ENCODE measurements at regions not wholly inside any gene's neighbourhood (a gene's known extent, or its start where the extent isn't known, plus 50 kb on each side); places are given as distances from the start of the nearest gene placed in this dataset.
"Not testable (repeated sequence)": the region's sequence is repeated elsewhere in the genome, so short reads cannot be mapped to it uniquely, and the experiment has no call there.

DNA sequence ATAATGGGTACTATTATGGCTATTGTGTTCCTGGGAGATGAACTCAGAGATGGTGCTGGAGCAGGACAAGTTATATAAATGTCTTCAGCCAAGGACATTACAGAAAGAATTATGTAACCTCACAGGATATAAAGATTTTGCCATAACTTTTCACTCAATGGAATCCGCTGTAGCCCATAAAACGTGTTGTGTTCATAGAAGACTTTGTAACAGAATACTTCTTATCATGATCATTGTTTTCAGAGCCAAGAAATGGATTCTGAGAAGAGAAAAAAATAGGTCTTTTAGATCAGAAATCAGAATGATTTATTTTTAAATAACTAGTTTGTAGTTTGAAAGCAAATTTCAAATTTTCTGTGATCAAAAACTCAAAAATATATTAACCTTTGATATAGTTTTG is 441.0 kb upstream of the TENM3 start:
- H3K27me3 ChIP-seq (ENCODE audit: insufficient read depth, low read depth): no peaks in the 10 kb centered on the region
- no peak for TF ChIP-seq CTCF (conservative IDR thresholded peaks at IDR 0.05; ENCODE audit: low read depth, low read length)
- no peak overlapping the region for H3K4me3 ChIP-seq (IDR thresholded peaks at IDR 0.05; ENCODE audit: insufficient read depth, low read depth, low read length)
- no peak overlapping the region for H3K27ac ChIP-seq
- no peaks in the 10 kb centered on the region for H4K20me1 ChIP-seq (ENCODE audit: insufficient read depth)
- no peak overlapping the region for H3K4me2 ChIP-seq
- H3K9ac ChIP-seq: no peak overlapping the region
- H3K79me2 ChIP-seq (ENCODE audit: insufficient read depth, low read depth): no peaks in the 10 kb centered on the region
- H3K36me3 ChIP-seq (ENCODE audit: insufficient read depth): no peaks in the 10 kb centered on the region
- H3K4me1 ChIP-seq (ENCODE audit: low read depth, poor library complexity, severe bottlenecking): no peaks in the 10 kb centered on the region
- no peak overlapping the region for H2AFZ ChIP-seq (ENCODE audit: low read depth)

DNA sequence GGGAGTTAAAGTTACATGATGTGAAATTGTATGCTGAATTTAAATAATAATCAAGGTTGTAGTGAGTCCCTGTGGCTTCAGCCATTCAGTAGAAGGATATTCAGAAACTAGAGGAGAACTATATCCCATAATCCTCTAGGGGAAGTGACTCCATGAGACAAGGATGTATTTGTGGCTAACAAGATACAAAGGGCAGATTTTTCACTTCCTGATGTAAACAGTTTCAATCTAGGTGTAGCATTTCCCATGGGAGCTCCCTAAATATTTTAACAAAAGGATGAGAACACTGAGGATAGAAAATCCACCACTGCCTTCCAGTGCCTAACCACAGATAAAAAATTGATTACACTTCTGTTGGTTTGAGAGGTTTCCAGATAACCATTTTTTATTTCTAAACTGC is 435.4 kb upstream of the TENM3 start:
- TF ChIP-seq CTCF (conservative IDR thresholded peaks at IDR 0.05; ENCODE audit: low read depth, low read length): no peak

DNA sequence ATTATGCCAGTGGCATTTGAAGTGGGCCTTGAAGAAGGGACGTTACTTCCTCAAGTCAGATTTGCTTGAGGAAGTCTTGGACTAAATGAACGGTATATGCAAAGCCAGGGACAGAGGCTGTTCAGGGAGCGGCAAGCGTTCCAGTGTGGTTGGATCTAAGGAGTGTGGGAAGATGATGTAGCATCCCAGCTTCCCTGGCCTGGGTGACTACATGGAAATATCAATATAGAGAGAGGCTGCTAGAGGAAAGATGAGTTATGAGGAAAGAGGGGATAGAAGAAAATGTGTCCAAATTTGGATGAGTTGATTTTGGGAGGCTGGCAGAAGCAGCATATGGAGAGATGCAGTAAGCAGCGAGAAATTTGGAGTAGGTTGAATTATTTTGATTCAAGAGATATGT is 432.5 kb upstream of the TENM3 start:
- no peak for TF ChIP-seq CTCF (conservative IDR thresholded peaks at IDR 0.05; ENCODE audit: low read depth, low read length)
- H3K36me3 ChIP-seq (ENCODE audit: insufficient read depth): no peaks in the 10 kb centered on the region
- H3K4me3 ChIP-seq (IDR thresholded peaks at IDR 0.05; ENCODE audit: insufficient read depth, low read depth, low read length): no peak overlapping the region
- no peaks in the 10 kb centered on the region for H4K20me1 ChIP-seq (ENCODE audit: insufficient read depth)
- H2AFZ ChIP-seq (ENCODE audit: low read depth): no peak overlapping the region
- H3K9ac ChIP-seq: no peak overlapping the region
- no peaks in the 10 kb centered on the region for H3K79me2 ChIP-seq (ENCODE audit: insufficient read depth, low read depth)
- no peaks in the 10 kb centered on the region for H3K27me3 ChIP-seq (ENCODE audit: insufficient read depth, low read depth)
- no peaks in the 10 kb centered on the region for H3K4me1 ChIP-seq (ENCODE audit: low read depth, poor library complexity, severe bottlenecking)
- H3K4me2 ChIP-seq: no peak overlapping the region
- no peak overlapping the region for H3K27ac ChIP-seq

More for the DNA sequence above, 435.4 kb upstream of the TENM3 start:
- Histone ChIP-seq H3K27ac (no peak overlapping the region), H3K79me2 (ENCODE audit: insufficient read depth, low read depth) (no peaks in the 10 kb centered on the region), H2AFZ (ENCODE audit: low read depth) (no peak overlapping the region), H4K20me1 (ENCODE audit: insufficient read depth) (no peaks in the 10 kb centered on the region), H3K4me1 (ENCODE audit: low read depth, poor library complexity, severe bottlenecking) (no peaks in the 10 kb centered on the region), H3K36me3 (ENCODE audit: insufficient read depth) (no peaks in the 10 kb centered on the region), H3K4me3 (IDR thresholded peaks at IDR 0.05; ENCODE audit: insufficient read depth, low read depth, low read length) (no peak overlapping the region), H3K27me3 (ENCODE audit: insufficient read depth, low read depth) (no peaks in the 10 kb centered on the region), H3K9ac (no peak overlapping the region), H3K4me2 (no peak overlapping the region)

- H3K4me1 ChIP-seq (ENCODE audit: low read depth, poor library complexity, severe bottlenecking); H3K4me2 ChIP-seq; H2AFZ ChIP-seq (ENCODE audit: low read depth); H3K9ac ChIP-seq; H3K4me3 ChIP-seq (IDR thresholded peaks at IDR 0.05; ENCODE audit: insufficient read depth, low read depth, low read length); H3K27me3 ChIP-seq (ENCODE audit: insufficient read depth, low read depth); H4K20me1 ChIP-seq (ENCODE audit: insufficient read depth); H3K27ac ChIP-seq; H3K79me2 ChIP-seq (ENCODE audit: insufficient read depth, low read depth); H3K36me3 ChIP-seq (ENCODE audit: insufficient read depth): not testable (repeated sequence)
Observed at GRCh38 chr4:181811550-181811949, 431.7 kb upstream of the TENM3 start.

- Histone ChIP-seq H2AFZ (ENCODE audit: low read depth) (no peak overlapping the region), H4K20me1 (ENCODE audit: insufficient read depth) (no peaks in the 10 kb centered on the region), H3K79me2 (ENCODE audit: insufficient read depth, low read depth) (no peaks in the 10 kb centered on the region), H3K27me3 (ENCODE audit: insufficient read depth, low read depth) (no peaks in the 10 kb centered on the region), H3K9ac (no peak overlapping the region), H3K4me1 (ENCODE audit: low read depth, poor library complexity, severe bottlenecking) (peaks cover 36% of the 10 kb centered on the region), H3K27ac (no peak overlapping the region), H3K4me2 (no peak overlapping the region), H3K36me3 (ENCODE audit: insufficient read depth) (no peaks in the 10 kb centered on the region), H3K4me3 (IDR thresholded peaks at IDR 0.05; ENCODE audit: insufficient read depth, low read depth, low read length) (no peak overlapping the region)
- no peak for TF ChIP-seq CTCF (conservative IDR thresholded peaks at IDR 0.05; ENCODE audit: low read depth, low read length)
Observed at GRCh38 chr4:181819946-181820345, 423.3 kb upstream of the TENM3 start.

All from KMS-11 (cell line).